ENCODE measurements at regions not wholly inside any gene's neighbourhood (a gene's known extent, or its start where the extent isn't known, plus 50 kb on each side); places are given as distances from the start of the nearest gene placed in this dataset.

GRCh38 chr6:92706976-92707375, 712.4 kb downstream of the EPHA7 start (continued):
- TF ChIP-seq REST (IDR thresholded peaks at IDR 0.05; ENCODE audit: low read depth, low read length) (no peak), PKNOX1 (IDR thresholded peaks at IDR 0.05) (no peak), SMC3 (IDR thresholded peaks at IDR 0.05; ENCODE audit: borderline replicate concordance, low read length) (no peak), SP1 (IDR thresholded peaks at IDR 0.05; ENCODE audit: low read depth, low read length) (no peak)
- TF ChIP-seq, protein P1, sequence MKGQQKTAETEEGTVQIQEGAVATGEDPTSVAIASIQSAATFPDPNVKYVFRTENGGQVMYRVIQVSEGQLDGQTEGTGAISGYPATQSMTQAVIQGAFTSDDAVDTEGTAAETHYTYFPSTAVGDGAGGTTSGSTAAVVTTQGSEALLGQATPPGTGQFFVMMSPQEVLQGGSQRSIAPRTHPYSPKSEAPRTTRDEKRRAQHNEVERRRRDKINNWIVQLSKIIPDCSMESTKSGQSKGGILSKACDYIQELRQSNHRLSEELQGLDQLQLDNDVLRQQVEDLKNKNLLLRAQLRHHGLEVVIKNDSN (IDR thresholded peaks at IDR 0.05; ENCODE audit: borderline replicate concordance, extremely low read length, insufficient read depth, low read depth, low read length): no peak
- TF ChIP-seq, protein P2, sequence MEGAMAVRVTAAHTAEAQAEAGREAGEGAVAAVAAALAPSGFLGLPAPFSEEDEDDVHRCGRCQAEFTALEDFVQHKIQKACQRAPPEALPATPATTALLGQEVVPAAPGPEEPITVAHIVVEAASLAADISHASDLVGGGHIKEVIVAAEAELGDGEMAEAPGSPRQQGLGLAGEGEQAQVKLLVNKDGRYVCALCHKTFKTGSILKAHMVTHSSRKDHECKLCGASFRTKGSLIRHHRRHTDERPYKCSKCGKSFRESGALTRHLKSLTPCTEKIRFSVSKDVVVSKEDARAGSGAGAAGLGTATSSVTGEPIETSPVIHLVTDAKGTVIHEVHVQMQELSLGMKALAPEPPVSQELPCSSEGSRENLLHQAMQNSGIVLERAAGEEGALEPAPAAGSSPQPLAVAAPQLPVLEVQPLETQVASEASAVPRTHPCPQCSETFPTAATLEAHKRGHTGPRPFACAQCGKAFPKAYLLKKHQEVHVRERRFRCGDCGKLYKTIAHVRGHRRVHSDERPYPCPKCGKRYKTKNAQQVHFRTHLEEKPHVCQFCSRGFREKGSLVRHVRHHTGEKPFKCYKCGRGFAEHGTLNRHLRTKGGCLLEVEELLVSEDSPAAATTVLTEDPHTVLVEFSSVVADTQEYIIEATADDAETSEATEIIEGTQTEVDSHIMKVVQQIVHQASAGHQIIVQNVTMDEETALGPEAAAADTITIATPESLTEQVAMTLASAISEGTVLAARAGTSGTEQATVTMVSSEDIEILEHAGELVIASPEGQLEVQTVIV (IDR thresholded peaks at IDR 0.05; ENCODE audit: borderline replicate concordance, partially characterized antibody): no peak

Measured in GM12878 (cell line).